Lower leg skin (tissue), 4 donors: ENCODE measurements at regions not wholly inside any gene's neighbourhood (a gene's known extent, or its start where the extent isn't known, plus 50 kb on each side); places are given as distances from the start of the nearest gene placed in this dataset.
A peak's percentile ranks its signal among the peaks of the same experiment; 100 is the strongest.

ENCODE experiments used
- DNase-seq, 2 donors: peaks; one replicate each; pipeline ENCODE4 v3.0.0-alpha.2; 2019; ENCODE audit warnings: low spot score in 2 of 2
- H3K4me3 ChIP-seq: fragments of 200-600 bp; sonication (generic); 2 replicates; pipeline ENCODE4 v1.5.1; 2017; ENCODE audit warnings: mild to moderate bottlenecking, low read depth; ENCODE audit not compliant: poor library complexity, severe bottlenecking
- POLR2A ChIP-seq, 2 donors: fragments of 450-650 bp; IDR thresholded peaks; one replicate each; pipeline ENCODE4 v1.6.1; 2016 to 2017; ENCODE audit warnings: antibody characterized with exemption in 2 of 2, mild to moderate bottlenecking in 1 of 2, moderate library complexity in 1 of 2
- WGBS, 2 donors: methylation state at CpG; one replicate each; pipeline ENCODE4 v1.1.5; 2018; 5-methylcytosine and 5-hydroxymethylcytosine counted together
- intact Hi-C: fragments of 100-400 bp; cut with DNase I; formaldehyde crosslinking; loops from one replicate; pipeline ENCODE4 v1.15.0; 2023; ENCODE audit warnings: low total_unique reads
- TF ChIP-seq, protein P1 (sequence below), 3 donors: fragments of 450-650 bp; IDR thresholded peaks; one replicate each; pipeline ENCODE4 v1.5.1; 2016; ENCODE audit warnings: antibody characterized with exemption in 3 of 3, mild to moderate bottlenecking in 3 of 3, moderate library complexity in 2 of 3

DNA sequence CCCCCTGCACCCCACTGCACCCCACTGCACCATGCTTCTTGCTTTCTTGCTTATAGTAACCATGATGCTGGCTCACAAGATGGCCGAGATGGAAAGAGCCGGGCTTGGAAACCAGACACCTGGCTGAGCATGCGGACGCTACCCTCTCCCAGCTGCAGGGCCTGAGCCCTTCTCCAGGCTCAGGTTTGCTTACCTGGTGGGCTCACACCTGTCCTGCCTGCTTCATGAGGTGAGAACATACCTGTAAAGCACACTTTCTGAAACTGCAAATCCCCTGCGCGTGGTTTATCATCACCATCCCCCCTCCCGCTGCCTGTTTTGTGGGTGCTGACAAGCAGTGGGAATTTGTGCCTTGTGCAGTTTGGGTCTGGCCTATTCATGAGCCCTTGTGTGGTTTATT is 302.7 kb downstream of the GLRX3 start:
- TF ChIP-seq, protein P1, sequence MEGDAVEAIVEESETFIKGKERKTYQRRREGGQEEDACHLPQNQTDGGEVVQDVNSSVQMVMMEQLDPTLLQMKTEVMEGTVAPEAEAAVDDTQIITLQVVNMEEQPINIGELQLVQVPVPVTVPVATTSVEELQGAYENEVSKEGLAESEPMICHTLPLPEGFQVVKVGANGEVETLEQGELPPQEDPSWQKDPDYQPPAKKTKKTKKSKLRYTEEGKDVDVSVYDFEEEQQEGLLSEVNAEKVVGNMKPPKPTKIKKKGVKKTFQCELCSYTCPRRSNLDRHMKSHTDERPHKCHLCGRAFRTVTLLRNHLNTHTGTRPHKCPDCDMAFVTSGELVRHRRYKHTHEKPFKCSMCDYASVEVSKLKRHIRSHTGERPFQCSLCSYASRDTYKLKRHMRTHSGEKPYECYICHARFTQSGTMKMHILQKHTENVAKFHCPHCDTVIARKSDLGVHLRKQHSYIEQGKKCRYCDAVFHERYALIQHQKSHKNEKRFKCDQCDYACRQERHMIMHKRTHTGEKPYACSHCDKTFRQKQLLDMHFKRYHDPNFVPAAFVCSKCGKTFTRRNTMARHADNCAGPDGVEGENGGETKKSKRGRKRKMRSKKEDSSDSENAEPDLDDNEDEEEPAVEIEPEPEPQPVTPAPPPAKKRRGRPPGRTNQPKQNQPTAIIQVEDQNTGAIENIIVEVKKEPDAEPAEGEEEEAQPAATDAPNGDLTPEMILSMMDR (IDR thresholded peaks at IDR 0.05): no peak
- no peak for TF ChIP-seq POLR2A (IDR thresholded peaks at IDR 0.05)
- intact Hi-C loops: no loop called here
- H3K4me3 ChIP-seq: no peak overlapping the region
- peak in 1 of 2 donors; percentile 77 for DNase-seq
- WGBS, 2 donors: 75 to 87% methylated on average over 6 to 7 of the region's 7 CpGs

DNA sequence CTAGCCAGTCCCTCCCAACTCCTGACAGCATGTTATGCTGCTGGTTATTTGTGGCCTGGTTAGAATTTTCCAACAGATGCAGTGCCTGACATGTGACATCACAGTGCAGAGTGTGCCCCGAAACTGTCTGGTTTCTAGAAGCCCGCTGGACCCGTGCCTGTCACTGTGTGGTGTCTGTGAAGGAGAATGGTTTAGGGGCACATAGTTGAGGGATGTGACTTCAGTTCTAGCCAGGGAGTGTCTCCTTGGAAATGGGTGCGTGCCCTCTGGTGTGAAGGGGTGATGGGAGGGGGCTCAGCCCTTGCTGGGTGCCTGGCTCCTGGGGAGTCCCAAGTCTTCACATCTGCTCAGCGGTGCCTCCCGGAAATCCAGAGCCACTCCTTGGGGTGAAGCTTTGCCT is 303.6 kb downstream of the GLRX3 start:
- peak in 1 of 2 donors; percentile 61 for DNase-seq
- TF ChIP-seq, protein P1 (IDR thresholded peaks at IDR 0.05): no peak
- TF ChIP-seq POLR2A (IDR thresholded peaks at IDR 0.05): no peak
- H3K4me3 ChIP-seq: no peak overlapping the region
- 64 to 70% methylated on average over 6 of the region's 6 CpGs for WGBS, 2 donors
- intact Hi-C loops: no loop called here

DNA sequence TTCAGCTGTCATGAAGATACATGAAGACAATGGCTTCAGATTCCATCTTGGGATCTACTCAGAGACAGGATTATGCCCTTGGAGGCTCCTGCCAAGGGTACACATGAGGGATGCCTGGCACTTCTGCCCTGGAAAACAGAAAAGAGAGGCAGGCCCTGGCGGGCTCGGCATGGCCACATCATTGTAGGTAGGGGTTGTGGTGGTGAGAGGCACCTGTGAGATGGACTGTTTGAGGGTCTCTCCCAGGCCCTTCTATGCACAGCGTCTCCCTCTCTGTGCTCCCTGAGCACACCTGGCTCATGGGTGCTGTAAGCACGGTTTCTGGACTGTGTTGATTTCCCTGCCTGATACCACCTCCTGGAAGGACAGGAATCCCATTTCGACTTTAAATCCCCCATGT is 304.3 kb downstream of the GLRX3 start:
- no peak overlapping the region for H3K4me3 ChIP-seq
- DNase-seq: peak in 1 of 2 donors; percentile 59
- intact Hi-C loops: no loop called here
- 93% methylated on average over 5 of the region's 5 CpGs for WGBS, 2 donors
- TF ChIP-seq, protein P1 (IDR thresholded peaks at IDR 0.05): no peak
- no peak for TF ChIP-seq POLR2A (IDR thresholded peaks at IDR 0.05)

DNA sequence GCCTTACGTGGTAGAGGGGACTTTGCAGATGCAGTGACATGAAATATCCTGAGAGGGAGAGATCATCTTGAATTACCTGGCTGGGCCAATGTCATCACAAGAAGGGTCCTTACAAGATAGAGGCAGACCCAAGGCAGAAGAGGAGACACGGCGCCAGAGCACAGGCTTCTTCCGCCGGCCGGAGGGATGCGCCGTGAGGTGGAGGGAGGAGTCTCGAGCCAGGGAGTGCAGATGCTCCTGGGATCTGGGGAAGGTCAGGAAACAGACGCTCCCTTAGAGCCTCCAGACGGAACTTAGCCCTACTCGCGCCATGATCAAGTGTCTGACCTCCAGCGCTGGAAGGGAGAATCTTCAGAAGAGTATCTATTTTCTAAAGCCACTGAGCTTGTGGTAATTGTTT is 304.8 kb downstream of the GLRX3 start:
- intact Hi-C loops: no loop called here
- no peak for TF ChIP-seq POLR2A (IDR thresholded peaks at IDR 0.05)
- TF ChIP-seq, protein P1 (IDR thresholded peaks at IDR 0.05): no peak
- peak in 1 of 2 donors; percentile 40 for DNase-seq
- 66 to 74% methylated on average over 14 of the region's 14 CpGs for WGBS, 2 donors
- H3K4me3 ChIP-seq: no peak overlapping the region

DNA sequence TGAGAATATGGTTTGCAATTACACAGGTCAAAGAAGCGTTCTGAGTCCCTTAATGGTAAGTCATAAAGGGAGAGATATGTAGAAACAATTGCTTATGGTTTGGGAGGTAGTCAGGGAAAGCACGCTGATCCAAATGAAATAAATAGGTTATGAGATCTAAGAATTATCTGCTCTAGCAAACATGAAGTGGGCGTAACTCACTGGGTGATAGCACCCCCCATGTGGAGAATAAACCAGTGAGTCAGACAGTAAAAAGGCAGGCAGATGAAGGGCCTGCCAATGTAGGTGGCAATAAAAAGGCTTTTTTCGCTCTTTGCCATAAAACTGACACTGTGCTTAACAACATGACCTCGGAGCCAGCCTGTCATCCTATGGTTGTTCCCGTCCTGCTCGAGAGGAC is 306.9 kb downstream of the GLRX3 start:
- TF ChIP-seq, protein P1 (IDR thresholded peaks at IDR 0.05): no peak
- TF ChIP-seq POLR2A (IDR thresholded peaks at IDR 0.05): no peak
- H3K4me3 ChIP-seq: no peak overlapping the region
- DNase-seq: no peak
- intact Hi-C loops: no loop called here
- 55 to 69% methylated on average over 7 of the region's 7 CpGs for WGBS, 2 donors

DNA sequence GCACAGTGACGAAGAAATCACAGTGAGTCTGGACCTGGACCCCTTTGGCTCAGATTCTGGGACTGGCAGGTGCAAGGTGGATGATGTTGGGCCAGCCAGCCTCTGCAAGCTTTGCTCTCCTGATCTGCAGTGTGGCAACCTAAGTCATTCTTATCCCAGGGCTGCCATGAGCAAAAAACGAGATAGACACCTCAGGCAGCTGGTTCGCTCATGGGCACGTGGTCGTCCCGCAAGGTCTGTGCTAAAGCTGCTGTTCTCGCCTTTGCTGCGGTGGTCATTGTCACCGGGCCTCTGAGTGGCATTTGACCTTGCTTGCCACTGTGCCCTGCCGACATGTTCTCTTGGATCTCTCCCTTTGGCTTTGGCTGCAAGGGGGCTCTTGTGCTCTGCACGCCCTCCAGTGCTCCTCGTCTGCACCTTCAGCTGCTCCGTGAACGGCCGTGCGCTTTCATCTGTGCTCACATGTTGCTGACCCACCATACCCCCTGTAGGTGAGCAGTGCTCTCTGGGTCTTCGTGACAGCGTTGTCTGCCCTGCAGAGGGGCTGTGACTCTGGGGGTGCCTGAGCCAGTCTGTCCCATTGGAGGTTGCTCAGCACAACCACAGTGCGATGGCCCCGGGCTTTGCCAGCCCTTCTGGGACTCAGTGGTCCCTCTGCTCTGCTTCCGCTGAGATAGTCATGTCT is 317.0 kb downstream of the GLRX3 start:
- 88 to 92% methylated on average over 21 of the region's 21 CpGs for WGBS, 2 donors
- no peak for TF ChIP-seq POLR2A (IDR thresholded peaks at IDR 0.05)
- TF ChIP-seq, protein P1 (IDR thresholded peaks at IDR 0.05): no peak

More for the DNA sequence above, 317.0 kb downstream of the GLRX3 start:
- peak in 1 of 2 donors; percentile 70 for DNase-seq
- intact Hi-C loops: no loop called here
- no peak overlapping the region for H3K4me3 ChIP-seq
